ENCODE measurements at regions not wholly inside any gene's neighbourhood (a gene's known extent, or its start where the extent isn't known, plus 50 kb on each side); places are given as distances from the start of the nearest gene placed in this dataset.

DNA sequence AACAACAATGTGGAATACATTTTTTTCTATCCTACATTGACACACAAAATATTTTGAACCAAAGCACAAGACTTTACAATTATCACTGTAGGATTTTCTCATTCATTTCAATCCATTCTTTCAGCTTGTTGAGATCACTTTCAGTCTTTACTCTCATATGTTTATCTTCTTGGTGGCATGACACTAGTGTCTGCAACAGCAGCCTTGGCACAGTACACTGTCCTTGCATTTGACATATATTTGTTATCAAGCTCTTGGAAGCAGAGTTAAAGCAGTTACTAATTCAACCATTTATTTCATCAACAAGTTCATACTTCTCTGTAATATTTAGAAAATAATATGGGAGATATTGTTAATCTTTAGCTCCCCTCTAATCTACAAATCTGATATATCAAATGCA lies 922.4 kb upstream of the ADGRL2 start:
- no peak for DNase-seq

DNA sequence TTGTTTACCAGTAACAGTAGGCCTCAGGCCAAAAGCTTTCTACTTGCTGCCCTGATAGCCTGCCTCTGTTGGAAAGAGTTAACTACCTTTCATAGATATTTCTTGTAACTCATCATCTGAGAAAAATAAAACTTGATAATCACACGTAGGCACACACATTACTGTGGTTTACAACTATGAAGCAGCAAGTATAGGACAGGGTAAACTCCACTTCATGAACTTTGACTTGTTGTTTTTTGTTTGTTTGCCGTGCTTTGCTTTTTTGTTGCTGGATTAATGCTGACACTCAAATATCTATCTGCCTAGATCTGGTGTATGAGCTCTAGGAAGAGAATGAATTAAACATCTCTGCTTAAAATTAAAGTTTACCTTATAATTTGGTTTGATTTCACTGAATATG lies 924.7 kb upstream of the ADGRL2 start:
- DNase-seq: no peak

DNA sequence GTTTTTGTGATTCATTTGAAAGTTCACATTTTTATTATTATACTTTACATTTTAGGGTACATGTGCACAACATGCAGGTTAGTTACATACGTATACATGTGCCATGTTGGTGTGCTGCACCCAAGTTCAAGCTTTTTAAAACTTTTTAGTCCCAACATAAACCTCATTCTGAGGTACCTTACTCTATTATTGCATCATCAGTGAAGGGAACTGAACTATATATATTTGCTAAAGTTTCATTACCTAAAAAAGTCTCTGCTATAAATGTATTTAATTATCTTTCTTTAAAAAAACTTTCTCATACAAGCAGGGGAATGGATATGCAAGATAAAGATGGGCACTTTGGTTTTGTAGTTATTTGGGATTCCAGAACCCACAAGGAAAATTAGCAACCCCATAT lies 931.4 kb upstream of the ADGRL2 start:
- DNase-seq: no peak

DNA sequence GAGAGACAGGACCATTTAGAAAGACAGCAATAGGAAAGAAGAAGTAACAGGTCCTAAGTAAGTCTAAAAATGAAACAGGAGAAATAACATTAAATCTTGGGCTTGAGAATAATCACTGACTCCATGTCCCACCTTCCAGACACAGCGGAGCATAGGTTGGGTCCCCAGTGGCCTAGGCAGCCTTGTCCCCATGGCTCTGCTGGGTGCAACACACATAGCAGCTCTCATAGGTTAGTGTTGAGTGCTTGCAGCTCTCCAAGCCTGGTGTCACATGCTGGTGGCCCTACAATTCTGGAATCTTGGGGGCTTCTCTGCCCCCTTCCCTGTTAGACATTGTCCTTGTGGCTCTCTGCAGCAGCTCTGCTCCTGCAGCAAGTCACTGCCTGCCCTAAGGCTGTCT lies 952.8 kb upstream of the ADGRL2 start:
- DNase-seq: no peak

DNA sequence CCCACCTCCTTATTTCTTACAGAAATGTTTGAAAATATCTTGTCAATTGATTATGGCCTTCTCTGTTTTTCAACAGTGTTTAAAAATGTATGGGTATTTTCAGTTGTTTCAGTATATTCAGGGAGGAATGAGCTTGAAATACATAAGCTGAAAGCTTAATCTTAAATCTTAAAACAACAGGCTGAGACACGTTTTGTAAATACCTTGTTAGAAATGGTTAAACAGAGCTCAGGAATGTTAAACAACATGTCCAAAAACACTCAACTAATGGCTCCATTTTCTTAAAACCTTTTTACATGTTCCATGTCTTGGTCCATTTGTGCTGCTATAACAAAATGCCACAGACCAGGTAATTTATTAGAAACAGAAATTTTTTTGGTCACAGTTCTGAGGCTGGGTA lies 953.8 kb upstream of the ADGRL2 start:
- no peak for DNase-seq

DNA sequence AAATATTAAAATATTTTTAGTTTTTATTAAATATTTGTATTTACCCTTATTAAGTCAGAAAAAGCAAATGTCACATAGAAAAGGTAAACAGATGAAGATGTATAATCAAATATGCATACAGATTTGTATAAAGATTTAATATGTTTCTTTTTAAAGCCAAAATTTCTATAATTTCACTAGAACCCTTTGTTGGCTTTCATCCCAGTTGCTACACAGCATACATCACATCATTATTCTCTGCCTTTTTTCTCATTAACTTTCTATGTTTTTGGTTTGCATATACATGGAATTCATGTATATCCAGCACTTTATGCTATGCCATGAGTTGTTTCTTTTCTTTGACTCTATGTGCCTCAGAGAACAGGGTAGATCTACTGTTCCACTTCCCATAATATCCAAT lies 957.9 kb upstream of the ADGRL2 start:
- no peak for DNase-seq

DNA sequence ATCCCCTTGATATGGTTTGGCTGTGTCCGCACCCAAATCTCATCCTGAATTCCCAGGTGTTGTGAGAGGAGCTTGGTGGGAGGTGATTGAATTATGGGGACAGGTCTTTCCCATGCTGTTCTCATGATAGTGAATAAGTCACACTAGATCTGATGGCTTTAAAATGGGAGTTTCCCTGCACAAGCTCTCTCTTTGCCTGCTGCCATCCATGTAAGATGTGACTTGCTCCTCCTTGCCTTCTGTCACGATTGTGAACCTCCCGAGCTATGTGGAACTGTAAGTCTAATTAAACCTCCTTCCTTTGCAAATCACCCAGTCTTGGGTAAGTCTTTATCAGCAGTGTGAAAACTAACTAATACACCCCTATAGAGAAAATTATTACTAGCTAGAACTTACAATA lies 959.5 kb upstream of the ADGRL2 start:
- DNase-seq: no peak

DNA sequence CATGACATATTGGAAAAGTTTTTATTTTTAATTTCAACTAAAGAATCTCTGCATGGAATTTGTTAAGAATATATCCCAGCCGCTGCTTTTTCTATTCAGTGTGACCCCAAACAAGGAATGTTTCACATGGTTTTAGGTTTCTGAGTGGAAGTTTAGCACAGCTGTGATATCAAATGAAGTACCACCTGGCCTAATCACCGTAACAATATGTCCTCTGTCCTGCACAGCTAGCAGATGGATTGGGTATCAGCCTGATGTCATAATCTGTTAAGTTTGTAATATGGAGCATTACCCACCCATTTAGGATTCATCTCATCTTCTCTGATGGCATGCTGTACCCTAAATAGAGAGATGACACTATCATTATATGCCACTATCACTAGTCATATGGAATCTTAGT lies 963.7 kb upstream of the ADGRL2 start:
- no peak for DNase-seq

DNA sequence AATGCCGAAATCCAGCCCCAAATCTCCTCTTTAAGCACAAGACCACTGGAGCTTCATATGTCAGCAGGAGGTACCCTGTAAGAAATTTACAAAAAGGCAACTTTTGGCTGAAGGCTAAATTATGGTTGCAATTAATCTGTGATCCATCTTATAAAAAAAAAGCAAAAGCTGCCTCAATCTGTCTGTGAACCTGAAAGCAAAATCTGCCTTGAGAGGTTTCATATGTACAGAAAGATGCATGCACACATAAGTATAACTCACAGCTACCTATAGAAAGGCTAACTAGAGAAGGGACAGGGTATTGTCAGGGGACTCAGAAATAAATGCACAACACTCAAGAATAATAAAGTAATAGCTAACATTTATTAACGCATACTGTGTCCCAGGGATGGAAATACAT lies 964.2 kb upstream of the ADGRL2 start:
- no peak for DNase-seq

DNA sequence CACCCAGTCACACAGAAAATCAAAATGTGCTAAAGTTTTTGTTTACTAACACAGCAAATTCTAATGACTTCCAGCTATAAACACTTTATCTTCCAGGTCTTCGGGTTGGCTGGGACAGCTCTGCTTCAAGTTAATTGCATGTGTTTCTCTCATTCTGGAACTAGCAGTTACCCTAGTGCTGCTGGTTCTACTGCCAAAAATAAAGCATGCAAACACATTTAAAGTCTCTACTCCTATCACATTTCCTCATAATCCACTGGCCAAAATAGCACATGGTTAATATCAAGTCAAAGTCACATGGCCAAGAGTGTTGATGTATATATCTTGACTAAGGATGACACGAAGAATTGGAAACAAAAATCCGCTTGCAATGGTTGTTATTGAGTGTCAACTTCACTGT lies 973.1 kb upstream of the ADGRL2 start:
- no peak for DNase-seq

DNA sequence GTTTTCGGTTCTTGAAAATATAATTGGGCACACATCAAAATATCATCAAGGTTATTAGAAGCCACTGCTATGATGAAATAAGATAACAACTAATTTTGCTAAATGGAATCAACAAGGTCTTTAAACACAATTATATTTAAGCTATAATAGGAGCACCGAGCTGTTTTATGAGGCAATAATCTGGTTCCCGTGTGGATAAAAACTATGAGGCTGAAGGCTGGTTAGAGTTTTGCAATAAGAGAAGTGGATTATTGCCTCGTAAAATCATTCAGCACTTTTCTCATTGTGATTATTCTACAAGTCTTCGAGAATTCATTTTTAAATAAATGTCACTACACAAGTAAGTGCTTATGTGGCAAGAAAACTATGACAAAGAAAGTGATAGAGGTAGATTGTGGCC lies 975.7 kb upstream of the ADGRL2 start:
- no peak for DNase-seq

DNA sequence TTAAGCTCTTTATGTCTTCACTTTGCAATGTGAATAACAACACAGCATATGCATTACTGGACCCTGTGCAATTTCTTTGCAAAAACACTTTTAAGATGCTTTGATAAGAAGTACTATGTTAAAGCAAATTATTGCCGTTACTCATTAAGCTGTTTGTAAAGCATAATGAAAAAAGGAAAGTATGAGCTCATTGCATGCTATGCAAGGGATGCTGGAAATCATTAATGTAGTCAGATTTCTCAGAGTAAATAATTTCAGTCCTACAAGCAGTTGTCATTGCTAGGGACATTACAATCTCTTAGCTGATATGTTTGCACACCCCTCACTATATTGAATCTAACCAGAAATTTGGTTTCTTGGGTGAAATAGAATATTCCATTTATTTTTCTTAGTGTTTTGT lies 982.5 kb upstream of the ADGRL2 start:
- DNase-seq: no peak

DNA sequence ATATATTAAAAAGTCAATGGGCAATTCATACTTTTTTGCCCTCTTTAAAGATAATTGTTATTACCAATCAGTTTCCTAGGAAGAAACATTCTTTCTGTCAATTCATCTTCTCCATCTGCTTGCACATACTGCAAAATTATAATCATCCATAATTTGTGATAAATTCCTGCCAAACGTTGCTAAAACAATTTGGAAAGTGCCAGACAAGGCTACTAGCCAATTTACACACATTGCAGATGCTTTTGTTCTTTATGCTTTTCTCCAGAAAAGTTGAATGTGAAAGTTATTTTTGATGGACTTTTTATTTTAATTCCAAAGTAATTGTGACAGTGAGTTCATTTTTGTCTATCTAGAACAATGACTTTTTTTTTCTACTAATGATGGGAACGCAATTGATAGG lies 992.8 kb upstream of the ADGRL2 start:
- DNase-seq: no peak

DNA sequence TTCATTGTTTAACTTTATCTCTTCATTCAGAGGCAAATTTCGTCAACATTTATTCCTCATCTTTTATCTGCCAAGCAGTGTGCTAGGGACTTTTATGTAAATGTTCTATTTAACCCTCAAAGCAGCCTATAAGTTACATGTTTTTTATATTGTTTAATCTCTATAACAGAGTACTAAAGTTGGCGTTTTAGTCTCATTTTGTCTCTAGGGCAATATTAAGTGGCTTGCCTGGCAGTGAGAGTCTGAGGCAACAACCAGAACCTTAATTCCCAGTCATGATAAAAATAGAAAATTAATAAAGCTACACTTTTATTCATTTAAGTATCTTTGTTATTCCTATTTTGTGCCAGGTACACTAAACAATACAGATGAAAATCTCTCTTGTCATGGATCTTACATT lies 994.3 kb upstream of the ADGRL2 start:
- no peak for DNase-seq

DNA sequence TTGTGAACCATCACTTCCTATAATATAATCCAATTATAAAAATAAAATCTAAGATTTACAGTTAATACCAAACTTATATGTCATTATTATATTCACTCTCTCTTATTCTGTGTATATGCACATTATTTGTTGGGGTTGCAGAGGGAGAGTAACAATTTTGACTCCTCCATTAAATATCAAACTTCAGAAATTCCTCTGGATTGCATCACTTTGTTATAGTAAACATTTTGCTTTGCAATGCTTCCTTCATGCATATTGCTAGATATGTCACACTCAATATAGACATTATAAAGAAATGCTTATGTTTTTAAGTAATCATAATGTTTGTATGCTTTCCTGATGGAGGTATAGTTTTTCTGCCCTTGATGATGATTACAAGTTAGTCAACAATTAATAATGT lies 999.0 kb upstream of the ADGRL2 start:
- no peak for DNase-seq

DNA sequence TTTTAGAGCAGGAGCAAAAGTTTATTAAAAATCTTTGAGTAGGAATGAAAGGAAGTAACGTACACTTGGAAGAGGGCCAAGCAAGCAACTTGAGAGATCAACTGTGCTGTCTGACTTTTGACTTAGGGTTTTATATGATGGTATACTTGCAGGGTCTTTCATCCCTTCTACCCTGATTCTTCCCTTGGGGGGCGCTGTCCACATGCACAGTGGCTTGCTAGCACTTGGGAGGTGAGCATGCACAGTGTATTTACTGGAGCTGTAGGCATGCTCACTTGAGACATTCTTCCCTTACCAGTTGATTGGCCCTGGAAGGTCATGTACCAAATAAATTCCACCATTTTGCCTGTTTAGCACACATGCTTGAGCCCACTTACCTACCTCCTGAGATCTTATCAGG lies 1001.3 kb upstream of the ADGRL2 start:
- DNase-seq: no peak

DNA sequence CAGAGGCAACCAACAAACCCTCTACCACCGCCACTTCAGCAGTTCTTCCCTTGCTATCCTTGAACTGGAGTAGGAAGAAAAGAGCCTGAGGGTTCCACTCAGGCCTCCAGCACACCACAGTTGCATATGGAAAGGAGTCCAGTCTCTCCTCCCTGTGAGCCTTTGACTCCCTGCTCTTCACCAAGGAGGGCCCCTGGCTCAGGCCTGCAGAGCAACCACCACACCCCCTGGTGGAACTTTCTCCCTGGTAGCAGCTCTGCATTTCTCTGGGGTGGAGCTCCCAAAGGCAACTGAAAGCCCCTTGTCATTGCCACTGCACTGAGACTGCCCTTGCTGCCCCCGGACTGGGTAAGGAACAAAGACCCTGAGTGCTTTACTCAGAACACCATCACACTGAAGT lies 1021.5 kb upstream of the ADGRL2 start:
- DNase-seq: no peak

DNA sequence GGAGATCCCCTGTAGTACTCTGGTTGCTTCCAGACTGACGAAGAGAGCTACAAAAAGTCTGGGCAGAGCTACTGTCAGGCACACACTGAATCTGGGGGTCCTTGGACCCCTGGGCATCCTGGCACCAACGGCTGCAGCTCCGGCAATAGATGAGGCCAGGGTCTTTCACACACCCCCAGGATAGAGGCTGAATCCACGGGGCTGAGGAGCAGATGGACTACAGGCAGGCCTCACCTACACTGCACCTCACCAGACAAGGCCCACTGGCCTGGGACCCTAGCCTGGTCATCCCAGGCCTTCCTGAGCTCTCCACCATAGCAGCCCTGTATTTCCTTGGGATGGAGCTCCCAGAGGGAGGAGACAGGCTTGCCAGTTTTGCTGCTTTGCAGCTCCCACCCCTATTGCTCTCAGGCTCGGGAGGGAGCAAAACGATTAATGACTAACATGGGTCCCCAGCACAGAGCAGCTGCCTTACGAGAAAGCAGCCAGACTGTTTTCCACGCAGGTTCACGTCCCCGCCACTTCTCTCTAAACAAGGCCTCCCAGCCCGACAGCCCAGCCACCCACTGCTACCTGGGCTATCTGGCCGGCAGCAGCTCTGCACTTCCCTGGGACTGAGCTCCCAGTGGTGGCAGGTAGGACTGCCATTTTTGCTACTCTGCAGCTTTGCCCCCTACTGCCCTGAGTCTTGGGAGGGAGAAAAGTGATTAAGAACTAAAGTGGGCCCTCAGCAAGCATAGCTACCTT lies 1022.5 kb upstream of the ADGRL2 start:
- DNase-seq: no peak

DNA sequence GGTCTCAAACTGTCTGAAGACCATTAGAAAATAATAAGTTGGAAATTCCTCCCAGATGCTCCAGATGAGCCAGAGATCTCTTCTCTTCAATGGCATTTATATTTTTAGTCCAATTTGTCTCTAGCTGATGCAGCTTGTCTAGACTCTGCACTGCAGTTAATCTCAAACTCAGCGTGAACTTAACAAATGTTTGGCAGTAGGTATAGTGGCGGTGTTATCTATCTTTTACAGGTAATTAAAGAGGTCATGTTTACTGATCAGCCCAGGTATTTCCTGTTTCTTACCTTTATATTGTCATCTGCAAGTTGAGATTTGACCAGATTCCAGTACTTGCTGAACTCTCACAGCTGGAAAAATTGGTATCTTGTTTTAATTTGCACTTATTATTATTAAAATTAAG lies 1024.5 kb upstream of the ADGRL2 start:
- DNase-seq: no peak

DNA sequence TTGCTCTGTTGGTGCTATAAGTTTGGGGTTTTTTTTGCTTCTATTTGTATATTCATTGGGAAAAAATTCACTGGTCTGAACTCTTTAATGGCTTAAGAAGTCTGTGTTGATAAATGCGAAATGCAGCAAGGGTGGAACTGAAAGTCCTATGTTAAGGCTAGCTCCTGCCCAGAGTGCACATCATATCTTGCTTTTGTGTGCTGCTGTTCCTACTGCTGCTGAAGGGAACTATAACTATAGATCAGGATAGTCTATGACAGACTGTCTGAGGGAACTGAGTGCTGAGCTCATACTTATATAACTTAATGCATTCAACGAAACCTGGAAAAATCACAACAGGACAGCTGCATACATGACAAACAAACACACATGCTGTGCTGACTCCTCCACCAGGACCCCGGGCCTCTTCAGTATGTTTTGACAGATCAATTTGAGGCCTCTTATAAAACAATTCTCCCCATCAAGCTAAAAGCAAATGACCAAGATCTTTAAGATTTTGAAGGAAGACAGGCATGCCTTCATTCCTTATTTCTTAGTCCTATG lies 1031.5 kb upstream of the ADGRL2 start:
- DNase-seq: no peak

DNA sequence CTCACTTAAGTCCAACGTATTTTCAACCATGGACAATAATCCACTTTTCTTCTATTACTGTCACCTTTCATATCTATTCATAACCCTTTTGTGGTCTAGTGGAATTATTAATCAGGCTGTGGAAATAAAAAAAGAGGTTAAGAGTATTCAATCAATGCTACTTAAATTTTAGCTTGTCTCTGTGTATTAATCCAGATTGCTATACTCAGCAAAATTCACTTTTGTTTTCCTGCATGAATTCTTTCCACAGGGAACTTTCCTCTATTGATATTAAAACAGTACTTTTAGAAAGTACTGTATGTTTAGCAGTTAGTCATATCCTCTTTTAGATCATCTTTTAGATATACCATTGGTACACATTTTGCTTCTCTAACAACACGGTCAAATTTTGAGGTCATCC lies 1033.0 kb upstream of the ADGRL2 start:
- no peak for DNase-seq

DNA sequence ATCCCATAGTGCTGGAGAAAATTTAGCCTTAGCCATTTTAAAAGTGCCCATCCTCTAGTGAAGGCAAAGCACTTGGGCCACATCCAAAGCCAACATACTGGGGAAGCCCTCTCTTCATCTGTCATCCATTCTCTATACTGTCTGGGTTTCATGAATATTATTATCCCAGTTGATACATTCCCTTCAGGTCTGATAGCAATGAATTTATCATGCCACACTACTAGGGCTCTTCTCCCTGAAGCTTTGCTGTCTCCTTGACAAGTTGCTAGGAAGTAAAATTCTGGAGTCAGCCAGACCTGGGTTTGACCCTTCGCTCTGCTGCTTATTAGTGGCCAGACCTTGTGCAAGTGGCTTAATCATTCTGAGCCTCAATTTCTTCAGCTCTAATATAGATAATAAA lies 1041.4 kb upstream of the ADGRL2 start:
- no peak for DNase-seq

DNA sequence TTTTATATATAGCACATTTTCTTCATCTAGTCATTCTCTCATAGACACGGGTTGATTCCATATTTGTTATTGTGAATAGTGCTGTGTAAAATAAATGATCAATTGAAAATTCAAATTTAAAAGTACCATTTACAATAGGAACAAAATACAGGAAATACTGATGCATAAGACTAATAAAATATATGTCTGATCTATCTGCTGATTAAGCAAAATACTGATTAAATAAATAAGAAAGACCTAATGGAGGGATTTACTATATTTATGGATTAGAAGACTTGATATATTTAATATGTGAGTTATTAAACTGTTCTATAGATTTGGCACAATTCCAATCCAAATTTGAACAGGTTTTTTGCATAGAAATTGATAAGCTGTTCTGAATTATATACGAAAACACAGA lies 1044.8 kb upstream of the ADGRL2 start:
- no peak for DNase-seq

DNA sequence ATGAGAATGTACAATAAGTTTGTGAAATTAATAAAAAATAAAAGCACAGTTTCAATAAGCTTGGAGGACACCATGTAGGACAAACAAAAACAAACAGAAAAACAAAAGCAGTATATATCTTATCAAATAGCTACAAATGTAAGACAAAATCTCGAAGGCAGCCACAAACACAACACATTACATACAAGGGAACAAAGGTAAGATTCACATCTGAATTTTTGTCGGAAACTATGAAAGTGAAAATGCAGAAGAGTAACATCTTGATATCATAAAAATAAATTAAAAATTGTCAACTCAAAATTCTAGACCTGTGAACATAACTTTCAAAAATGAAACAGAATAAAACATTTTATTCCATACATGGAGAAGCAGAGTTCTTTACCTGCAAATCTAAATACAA lies 1049.5 kb upstream of the ADGRL2 start:
- DNase-seq: no peak

Measured in right kidney (tissue), 1 donor.